ENCODE measurements at regions not wholly inside any gene's neighbourhood (a gene's known extent, or its start where the extent isn't known, plus 50 kb on each side); places are given as distances from the start of the nearest gene placed in this dataset.

- DNase-seq, result no peak
- in situ Hi-C loops (cut with MboI; ENCODE audit: low sequenced_read_pairs in 4 of 4), result no loop called here
- no peaks in the 10 kb centered on the region for H3K27me3 ChIP-seq
- H3K4me3 ChIP-seq, result no peak overlapping the region
- no peaks in the 10 kb centered on the region for H3K4me1 ChIP-seq
- TF ChIP-seq CTCF (IDR thresholded peaks at IDR 0.05 in 4 of 5, conservative IDR thresholded peaks at IDR 0.05 in 1 of 5) (no peak), POLR2A (IDR thresholded peaks at IDR 0.05) (no peak)
- no peak for ATAC-seq
- no peak overlapping the region for H3K27ac ChIP-seq
- no peaks in the 10 kb centered on the region for H3K9me3 ChIP-seq
- no peaks in the 10 kb centered on the region for H3K36me3 ChIP-seq
- intact Hi-C loops (cut with DNase I; ENCODE audit: low total_unique reads), result no loop called here
These were observed 812.9 kb upstream of the ZNF608 start for GRCh38 chr5:125559296-125559695.

GRCh38 chr5:125560476-125561225 is 814.2 kb upstream of the ZNF608 start:
- no peak for ATAC-seq

DNA sequence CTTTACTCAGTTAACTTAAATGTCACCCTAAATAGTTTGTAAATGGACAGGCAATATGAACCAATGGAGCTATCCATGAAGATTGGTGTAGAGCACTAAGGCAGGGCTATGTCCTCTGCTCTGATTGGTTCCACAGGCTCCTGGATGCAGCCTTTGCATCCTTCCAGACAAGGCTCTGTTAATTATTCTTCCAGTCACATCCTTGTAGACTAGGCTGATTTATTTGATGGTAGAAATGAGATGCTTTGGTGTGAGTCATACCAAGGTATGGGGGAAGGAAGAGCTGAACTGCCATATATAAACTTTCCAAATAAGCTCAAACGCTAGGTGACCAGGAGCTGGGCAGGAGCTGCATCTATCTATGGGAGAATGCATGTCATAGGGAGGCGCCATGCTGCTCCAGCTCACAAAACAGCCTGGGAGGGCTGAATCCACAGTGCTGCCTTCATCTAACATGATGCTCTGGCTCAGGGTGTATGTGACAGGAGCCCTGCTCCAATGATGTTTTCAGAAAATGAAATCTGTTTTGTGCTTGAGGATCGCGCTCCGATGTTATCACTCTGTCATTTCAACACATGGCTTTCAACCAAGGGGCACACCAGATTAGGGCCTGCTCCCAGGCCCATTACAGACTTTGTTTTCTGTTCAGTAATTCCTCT is 818.0 kb upstream of the ZNF608 start:
- no peak for TF ChIP-seq POLR2A (IDR thresholded peaks at IDR 0.05)
- TF ChIP-seq CTCF (IDR thresholded peaks at IDR 0.05 in 4 of 5, conservative IDR thresholded peaks at IDR 0.05 in 1 of 5), result no peak
- in situ Hi-C loops (cut with MboI; ENCODE audit: low sequenced_read_pairs in 4 of 4), result no loop called here
- no peaks in the 10 kb centered on the region for H3K36me3 ChIP-seq
- H3K27me3 ChIP-seq, result no peaks in the 10 kb centered on the region
- DNase-seq (no peak), ATAC-seq (no peak)
- no peak overlapping the region for H3K27ac ChIP-seq
- H3K9me3 ChIP-seq, result no peaks in the 10 kb centered on the region
- H3K4me3 ChIP-seq, result no peak overlapping the region
- H3K4me1 ChIP-seq, result no peaks in the 10 kb centered on the region
- intact Hi-C loops (cut with DNase I; ENCODE audit: low total_unique reads), result no loop called here

More at GRCh38 chr5:125560476-125561225, 814.2 kb upstream of the ZNF608 start:
- no peaks in the 10 kb centered on the region for H3K9me3 ChIP-seq
- TF ChIP-seq POLR2A (IDR thresholded peaks at IDR 0.05), result no peak
- TF ChIP-seq CTCF (IDR thresholded peaks at IDR 0.05 in 4 of 5, conservative IDR thresholded peaks at IDR 0.05 in 1 of 5), result no peak
- no peak overlapping the region for H3K27ac ChIP-seq
- DNase-seq, result no peak
- H3K4me3 ChIP-seq, result no peak overlapping the region
- intact Hi-C loops (cut with DNase I; ENCODE audit: low total_unique reads) (no loop called here), in situ Hi-C loops (cut with MboI; ENCODE audit: low sequenced_read_pairs in 4 of 4) (no loop called here)
- no peaks in the 10 kb centered on the region for H3K27me3 ChIP-seq
- H3K36me3 ChIP-seq, result no peaks in the 10 kb centered on the region
- no peaks in the 10 kb centered on the region for H3K4me1 ChIP-seq

GRCh38 chr5:125574491-125575044 is 828.1 kb upstream of the ZNF608 start:
- Histone ChIP-seq H3K27me3 (no peaks in the 10 kb centered on the region), H3K27ac (no peak overlapping the region), H3K4me3 (no peak overlapping the region), H3K9me3 (no peaks in the 10 kb centered on the region), H3K36me3 (no peaks in the 10 kb centered on the region), H3K4me1 (no peaks in the 10 kb centered on the region)
- intact Hi-C loops (cut with DNase I; ENCODE audit: low total_unique reads) (no loop called here), in situ Hi-C loops (cut with MboI; ENCODE audit: low sequenced_read_pairs in 4 of 4) (no loop called here)
- TF ChIP-seq POLR2A (IDR thresholded peaks at IDR 0.05) (no peak), CTCF (IDR thresholded peaks at IDR 0.05 in 4 of 5, conservative IDR thresholded peaks at IDR 0.05 in 1 of 5) (no peak)
- no peak for DNase-seq
- ATAC-seq, result no peak

Data from gastrocnemius medialis (tissue), 4 donors.